Activated T-helper 9 cell treated with anti-CD3 and anti-CD28 coated beads, Interleukin-2, amount 50 U/mL, for 16 hours (primary cell): ENCODE measurements at regions not wholly inside any gene's neighbourhood (a gene's known extent, or its start where the extent isn't known, plus 50 kb on each side); places are given as distances from the start of the nearest gene placed in this dataset.

Source experiments
- DNase-seq: peaks from one replicate; pipeline ENCODE4 v3.0.0-alpha.2; 2020; ENCODE audit warnings: low read depth

GRCh38 chr13:76198568-76199163 lies 562.5 kb downstream of the LMO7 start:
- no peak for DNase-seq

GRCh38 chr13:76189882-76190519 lies 553.9 kb downstream of the LMO7 start:
- no peak for DNase-seq

GRCh38 chr13:76175961-76176725 lies 540.0 kb downstream of the LMO7 start:
- no peak for DNase-seq

GRCh38 chr13:76168661-76169060 lies 532.5 kb downstream of the LMO7 start:
- DNase-seq = no peak

GRCh38 chr13:76164290-76164689 lies 528.2 kb downstream of the LMO7 start:
- DNase-seq = no peak

- DNase-seq = no peak
These were observed 527.6 kb downstream of the LMO7 start for GRCh38 chr13:76163761-76164160.

- DNase-seq = no peak
These were observed 525.1 kb downstream of the LMO7 start for GRCh38 chr13:76160961-76161925.

GRCh38 chr13:76160506-76160905 lies 524.4 kb downstream of the LMO7 start:
- no peak for DNase-seq

- DNase-seq = no peak
These were observed 521.8 kb downstream of the LMO7 start for GRCh38 chr13:76157926-76158325.

- no peak for DNase-seq
These were observed 517.1 kb downstream of the LMO7 start for GRCh38 chr13:76153239-76153638.

- DNase-seq = no peak
These were observed 512.8 kb downstream of the LMO7 start for GRCh38 chr13:76148926-76149325.

GRCh38 chr13:76148374-76148773 lies 512.2 kb downstream of the LMO7 start:
- no peak for DNase-seq

- DNase-seq = no peak
These were observed 496.4 kb downstream of the LMO7 start for GRCh38 chr13:76132532-76132931.

GRCh38 chr13:76131551-76131950 lies 495.4 kb downstream of the LMO7 start:
- no peak for DNase-seq

GRCh38 chr13:76129305-76130000 lies 493.3 kb downstream of the LMO7 start:
- no peak for DNase-seq

GRCh38 chr13:76127922-76128321 lies 491.8 kb downstream of the LMO7 start:
- DNase-seq = no peak

GRCh38 chr13:76123548-76123947 lies 487.4 kb downstream of the LMO7 start:
- DNase-seq = no peak

GRCh38 chr13:76116751-76117360 lies 480.7 kb downstream of the LMO7 start:
- no peak for DNase-seq

- DNase-seq = no peak
These were observed 470.6 kb downstream of the LMO7 start for GRCh38 chr13:76106763-76107162.

- DNase-seq = no peak
These were observed 458.5 kb downstream of the LMO7 start for GRCh38 chr13:76094645-76095044.

- DNase-seq = no peak
These were observed 454.9 kb downstream of the LMO7 start for GRCh38 chr13:76091076-76091475.
